Fibroblast of pulmonary artery (primary cell): ENCODE measurements at regions not wholly inside any gene's neighbourhood (a gene's known extent, or its start where the extent isn't known, plus 50 kb on each side); places are given as distances from the start of the nearest gene placed in this dataset.
A peak's percentile ranks its signal among the peaks of the same experiment; 100 is the strongest.
"Not testable (repeated sequence)": the region's sequence is repeated elsewhere in the genome, so short reads cannot be mapped to it uniquely, and the experiment has no call there.

Source experiments
- DNase-seq: peaks from one replicate; pipeline ENCODE4 v3.0.0-alpha.2; 2010; ENCODE audit warnings: low read depth
- H3K4me3 ChIP-seq: replicated peaks from 2 replicates; pipeline ENCODE4 v1.5.1; 2011; ENCODE audit warnings: low read depth, mild to moderate bottlenecking, control low read depth, low read length, moderate library complexity
- CTCF ChIP-seq: IDR thresholded peaks from 2 replicates; pipeline ENCODE4 v1.5.1; 2011; ENCODE audit warnings: mild to moderate bottlenecking, control low read depth, low read length, inconsistent platforms; ENCODE audit errors: missing control alignments

- no peak for TF ChIP-seq CTCF
- no peak for DNase-seq
- H3K4me3 ChIP-seq = no peak overlapping the region
These were observed 235.8 kb upstream of the ALCAM start for GRCh38 chr3:105130911-105131310.

- no peak for TF ChIP-seq CTCF
- H3K4me3 ChIP-seq = no peak overlapping the region
- peak; percentile 1 for DNase-seq
These were observed 228.8 kb upstream of the ALCAM start for GRCh38 chr3:105137911-105138310.

- no peak overlapping the region for H3K4me3 ChIP-seq
- no peak for DNase-seq
- TF ChIP-seq CTCF = no peak
These were observed 226.7 kb upstream of the ALCAM start for GRCh38 chr3:105139881-105140560.

- TF ChIP-seq CTCF = no peak
- peak; percentile 6 for DNase-seq
- no peak overlapping the region for H3K4me3 ChIP-seq
These were observed 225.8 kb upstream of the ALCAM start for GRCh38 chr3:105140899-105141367.

GRCh38 chr3:105144837-105145236, 221.9 kb upstream of the ALCAM start:
- no peak overlapping the region for H3K4me3 ChIP-seq
- DNase-seq = no peak
- TF ChIP-seq CTCF = no peak

GRCh38 chr3:105145511-105145910, 221.2 kb upstream of the ALCAM start:
- no peak for TF ChIP-seq CTCF
- no peak for DNase-seq
- no peak overlapping the region for H3K4me3 ChIP-seq

GRCh38 chr3:105149197-105149596, 217.5 kb upstream of the ALCAM start:
- DNase-seq, H3K4me3 ChIP-seq: not testable (repeated sequence)
